ENCODE measurements at regions not wholly inside any gene's neighbourhood (a gene's known extent, or its start where the extent isn't known, plus 50 kb on each side); places are given as distances from the start of the nearest gene placed in this dataset.
"Not testable (repeated sequence)": the region's sequence is repeated elsewhere in the genome, so short reads cannot be mapped to it uniquely, and the experiment has no call there.

- no peak for DNase-seq (ENCODE audit: low spot score)
Measured at GRCh38 chr6:119453242-119454200, 104.0 kb upstream of the MAN1A1 start.

- no peak for DNase-seq (ENCODE audit: low spot score)
Measured at GRCh38 chr6:119449331-119450156, 100.0 kb upstream of the MAN1A1 start.

- DNase-seq (ENCODE audit: low spot score) = no peak
Measured at GRCh38 chr6:119447921-119448320, 98.4 kb upstream of the MAN1A1 start.

GRCh38 chr6:119446609-119447008 lies 97.0 kb upstream of the MAN1A1 start:
- DNase-seq (ENCODE audit: low spot score) = peak; percentile 75

GRCh38 chr6:119446115-119446554 lies 96.6 kb upstream of the MAN1A1 start:
- DNase-seq (ENCODE audit: low spot score) = no peak

- DNase-seq (ENCODE audit: low spot score) = no peak
Measured at GRCh38 chr6:119445666-119446065, 96.1 kb upstream of the MAN1A1 start.

GRCh38 chr6:119444642-119445557 lies 95.3 kb upstream of the MAN1A1 start:
- no peak for DNase-seq (ENCODE audit: low spot score)

- DNase-seq (ENCODE audit: low spot score) = no peak
Measured at GRCh38 chr6:119443993-119444641, 94.6 kb upstream of the MAN1A1 start.

GRCh38 chr6:119442776-119443184 lies 93.2 kb upstream of the MAN1A1 start:
- DNase-seq (ENCODE audit: low spot score) = peak; percentile 48

GRCh38 chr6:119440953-119441352 lies 91.4 kb upstream of the MAN1A1 start:
- DNase-seq (ENCODE audit: low spot score) = no peak

- DNase-seq (ENCODE audit: low spot score) = no peak
Measured at GRCh38 chr6:119436583-119436982, 87.0 kb upstream of the MAN1A1 start.

- no peak for DNase-seq (ENCODE audit: low spot score)
Measured at GRCh38 chr6:119431799-119432198, 82.2 kb upstream of the MAN1A1 start.

- no peak for DNase-seq (ENCODE audit: low spot score)
Measured at GRCh38 chr6:119430805-119431204, 81.2 kb upstream of the MAN1A1 start.

GRCh38 chr6:119428633-119429032 lies 79.1 kb upstream of the MAN1A1 start:
- no peak for DNase-seq (ENCODE audit: low spot score)

GRCh38 chr6:119426619-119427018 lies 77.1 kb upstream of the MAN1A1 start:
- DNase-seq (ENCODE audit: low spot score) = no peak

GRCh38 chr6:119423996-119424395 lies 74.4 kb upstream of the MAN1A1 start:
- DNase-seq (ENCODE audit: low spot score) = no peak

GRCh38 chr6:119418084-119418483 lies 68.5 kb upstream of the MAN1A1 start:
- DNase-seq (ENCODE audit: low spot score) = not testable (repeated sequence)

- DNase-seq (ENCODE audit: low spot score) = no peak
Measured at GRCh38 chr6:119407156-119407555, 57.6 kb upstream of the MAN1A1 start.

GRCh38 chr6:119405114-119405513 lies 55.6 kb upstream of the MAN1A1 start:
- not testable (repeated sequence) for DNase-seq (ENCODE audit: low spot score)

All from ureter (tissue), 1 donor.